A549 (cell line): ENCODE measurements at regions not wholly inside any gene's neighbourhood (a gene's known extent, or its start where the extent isn't known, plus 50 kb on each side); places are given as distances from the start of the nearest gene placed in this dataset.

ENCODE experiments used
- ATAC-seq, 2 experiments: fragments of 200-7000 bp in 1 of 2; fragments of >200 bp in 1 of 2; cut with Nextera tagmentation in 1 of 2; cut with Tn5 transposase in 1 of 2; 3 replicates each; pipeline versions ENCODE4 v1.8.0 to v1.9.1; 2018 to 2020; ENCODE audit warnings: mild to moderate bottlenecking in 1 of 2, moderate library complexity in 1 of 2
- CTCF ChIA-PET: fragments of 300-600 bp; sonication (Branson Sonifier 250); formaldehyde crosslinking; extraction: SDS; loops from one replicate; lab custom pipeline; 2021; ENCODE audit warnings: antibody characterized with exemption, inconsistent platforms; lab: Yijun Ruan, JAX
- POLR2A ChIA-PET: fragments of 350-600 bp; formaldehyde crosslinking; extraction: SDS; loops from one replicate; lab custom pipeline; 2021; ENCODE audit warnings: antibody characterized with exemption, inconsistent platforms; lab: Yijun Ruan, JAX
- DNase-seq, 2 experiments: peaks; one replicate each; pipeline versions ENCODE4 v3.0.0 to v3.0.0-alpha.2; 2011 to 2016; ENCODE audit warnings: low read depth in 1 of 2, low spot score in 1 of 2
- FAIRE-seq: peaks from 2 replicates; lab custom pipeline; 2011; peaks lifted over from hg19 to GRCh38; lab: Jason Lieb, UNC
- H3K27ac ChIP-seq, 2 experiments: fragments of >200 bp; sonication (Bioruptor Twin); formaldehyde crosslinking; 3 replicates each; pipeline ENCODE4 v1.5.1; 2016 to 2017
- H3K4me1 ChIP-seq: fragments of >200 bp; sonication (Bioruptor Twin); formaldehyde crosslinking; 3 replicates; pipeline ENCODE4 v1.6.1; 2016
- H3K4me2 ChIP-seq: fragments of >200 bp; sonication (Bioruptor Twin); formaldehyde crosslinking; 3 replicates; pipeline ENCODE4 v1.6.1; 2016
- H3K4me3 ChIP-seq: fragments of >200 bp; sonication (Bioruptor Twin); formaldehyde crosslinking; 3 replicates; pipeline ENCODE4 v1.5.1; 2016
- H3K9me3 ChIP-seq: fragments of >200 bp; sonication (Bioruptor Twin); formaldehyde crosslinking; 3 replicates; pipeline ENCODE4 v1.6.1; 2016
- CBX8 ChIP-seq: fragments of 200-600 bp; sonication (generic); IDR thresholded peaks from 2 replicates; pipeline ENCODE4 v1.6.1; 2016
- CEBPB ChIP-seq, 2 experiments: fragments of >200 bp in 1 of 2; sonication (Bioruptor Twin) in 1 of 2; formaldehyde crosslinking in 1 of 2; IDR thresholded peaks; 2 replicates each; pipeline ENCODE4 v1.6.1; 2012 to 2016
- CHD2 ChIP-seq: fragments of 150-350 bp; IDR thresholded peaks from 2 replicates; pipeline ENCODE4 v1.6.1; 2014; ENCODE audit warnings: low read length; ENCODE audit not compliant: partially characterized antibody
- CHD4 ChIP-seq: fragments of 200-600 bp; sonication (generic); IDR thresholded peaks from 2 replicates; pipeline ENCODE4 v1.6.1; 2016; ENCODE audit warnings: antibody characterized with exemption, mild to moderate bottlenecking, borderline replicate concordance
- EHF ChIP-seq: fragments of 250-450 bp; sonication (Bioruptor Pico); IDR thresholded peaks from 2 replicates; pipeline ENCODE4 v1.5.0; 2020; ENCODE audit warnings: mild to moderate bottlenecking
- EHMT2 ChIP-seq: fragments of 200-600 bp; sonication (generic); IDR thresholded peaks from 2 replicates; pipeline ENCODE4 v1.6.1; 2016; ENCODE audit warnings: antibody characterized with exemption, low read depth, mild to moderate bottlenecking, moderate library complexity
- FOSB ChIP-seq: fragments of 250-450 bp; sonication (Bioruptor Pico); IDR thresholded peaks from 2 replicates; pipeline ENCODE4 v1.5.0; 2020; ENCODE audit warnings: mild to moderate bottlenecking, moderate library complexity
- HDAC2 ChIP-seq: fragments of 200-600 bp; sonication (generic); IDR thresholded peaks from 2 replicates; pipeline ENCODE4 v1.6.1; 2016
- HEYL ChIP-seq: fragments of 250-450 bp; sonication (Bioruptor Pico); IDR thresholded peaks from 2 replicates; pipeline ENCODE4 v1.8.0; 2021; ENCODE audit warnings: mild to moderate bottlenecking, moderate library complexity
- HOXA7 ChIP-seq: fragments of 250-450 bp; sonication (Bioruptor Pico); IDR thresholded peaks from 2 replicates; pipeline ENCODE4 v1.5.0; 2020; ENCODE audit warnings: mild to moderate bottlenecking, moderate library complexity
- KDM1A ChIP-seq: fragments of 200-600 bp; sonication (generic); IDR thresholded peaks from 2 replicates; pipeline ENCODE4 v1.6.1; 2016; ENCODE audit warnings: low read depth, mild to moderate bottlenecking
- KDM5A ChIP-seq: fragments of 200-600 bp; sonication (generic); IDR thresholded peaks from 2 replicates; pipeline ENCODE4 v1.6.1; 2016; ENCODE audit warnings: antibody characterized with exemption, mild to moderate bottlenecking
- NFE2L2 ChIP-seq: fragments of 150-350 bp; conservative IDR thresholded peaks from 2 replicates; pipeline ENCODE4 v1.6.1; 2014; ENCODE audit warnings: low read length
- NPAS2 ChIP-seq: fragments of 250-450 bp; sonication (Bioruptor Pico); IDR thresholded peaks from 2 replicates; pipeline ENCODE4 v1.8.0; 2022; ENCODE audit warnings: mild to moderate bottlenecking, moderate library complexity, borderline replicate concordance
- PHF8 ChIP-seq: fragments of 200-600 bp; sonication (generic); IDR thresholded peaks from 2 replicates; pipeline ENCODE4 v1.6.1; 2016; ENCODE audit warnings: low read depth, mild to moderate bottlenecking, antibody characterized with exemption, moderate library complexity, borderline replicate concordance
- POLR2A ChIP-seq: IDR thresholded peaks from 2 replicates; pipeline ENCODE4 v1.6.1; 2012; ENCODE audit warnings: mild to moderate bottlenecking, low read length
- RARB ChIP-seq: fragments of 250-450 bp; sonication (Bioruptor Pico); IDR thresholded peaks from 2 replicates; pipeline ENCODE4 v1.8.0; 2021; ENCODE audit warnings: mild to moderate bottlenecking, moderate library complexity
- RCOR1 ChIP-seq: fragments of 150-350 bp; IDR thresholded peaks from 2 replicates; pipeline ENCODE4 v1.6.1; 2014; ENCODE audit warnings: antibody characterized with exemption, low read length, low read depth
- TFCP2L1 ChIP-seq: fragments of 250-450 bp; sonication (Bioruptor Pico); IDR thresholded peaks from 2 replicates; pipeline ENCODE4 v1.5.0; 2021; ENCODE audit warnings: mild to moderate bottlenecking
- ZC3H11A ChIP-seq: fragments of 450-650 bp; IDR thresholded peaks from 2 replicates; pipeline ENCODE4 v1.6.1; 2014; ENCODE audit warnings: antibody characterized with exemption, mild to moderate bottlenecking
- ZSCAN20 ChIP-seq: fragments of 250-450 bp; sonication (Bioruptor Pico); IDR thresholded peaks from 2 replicates; pipeline ENCODE4 v1.8.0; 2022; ENCODE audit warnings: mild to moderate bottlenecking, moderate library complexity
- WGBS: methylation state at CpG from one replicate; pipeline ENCODE4 v1.1.6; 2017; ENCODE audit errors: missing lambda C conversion rate; 5-methylcytosine and 5-hydroxymethylcytosine counted together
- TF ChIP-seq, protein P1 (sequence below): fragments of >200 bp; sonication (Bioruptor Twin); formaldehyde crosslinking; IDR thresholded peaks from 2 replicates; pipeline ENCODE4 v1.6.1; 2016
- TF ChIP-seq, protein P2 (sequence below): fragments of 450-650 bp; IDR thresholded peaks from 2 replicates; pipeline ENCODE4 v1.6.1; 2014; ENCODE audit warnings: antibody characterized with exemption
- TF ChIP-seq, protein P3 (sequence below): IDR thresholded peaks from 2 replicates; pipeline ENCODE4 v1.6.1; 2012
- TF ChIP-seq, protein P4 (sequence below): fragments of >200 bp; sonication (Bioruptor Twin); formaldehyde crosslinking; IDR thresholded peaks from 3 replicates; pipeline ENCODE4 v1.5.1; 2016
- TF ChIP-seq, protein P5 (sequence below): fragments of 250-450 bp; sonication (Bioruptor Pico); IDR thresholded peaks from 2 replicates; pipeline ENCODE4 v1.5.0; 2020; ENCODE audit warnings: low read depth, mild to moderate bottlenecking, moderate library complexity

DNA sequence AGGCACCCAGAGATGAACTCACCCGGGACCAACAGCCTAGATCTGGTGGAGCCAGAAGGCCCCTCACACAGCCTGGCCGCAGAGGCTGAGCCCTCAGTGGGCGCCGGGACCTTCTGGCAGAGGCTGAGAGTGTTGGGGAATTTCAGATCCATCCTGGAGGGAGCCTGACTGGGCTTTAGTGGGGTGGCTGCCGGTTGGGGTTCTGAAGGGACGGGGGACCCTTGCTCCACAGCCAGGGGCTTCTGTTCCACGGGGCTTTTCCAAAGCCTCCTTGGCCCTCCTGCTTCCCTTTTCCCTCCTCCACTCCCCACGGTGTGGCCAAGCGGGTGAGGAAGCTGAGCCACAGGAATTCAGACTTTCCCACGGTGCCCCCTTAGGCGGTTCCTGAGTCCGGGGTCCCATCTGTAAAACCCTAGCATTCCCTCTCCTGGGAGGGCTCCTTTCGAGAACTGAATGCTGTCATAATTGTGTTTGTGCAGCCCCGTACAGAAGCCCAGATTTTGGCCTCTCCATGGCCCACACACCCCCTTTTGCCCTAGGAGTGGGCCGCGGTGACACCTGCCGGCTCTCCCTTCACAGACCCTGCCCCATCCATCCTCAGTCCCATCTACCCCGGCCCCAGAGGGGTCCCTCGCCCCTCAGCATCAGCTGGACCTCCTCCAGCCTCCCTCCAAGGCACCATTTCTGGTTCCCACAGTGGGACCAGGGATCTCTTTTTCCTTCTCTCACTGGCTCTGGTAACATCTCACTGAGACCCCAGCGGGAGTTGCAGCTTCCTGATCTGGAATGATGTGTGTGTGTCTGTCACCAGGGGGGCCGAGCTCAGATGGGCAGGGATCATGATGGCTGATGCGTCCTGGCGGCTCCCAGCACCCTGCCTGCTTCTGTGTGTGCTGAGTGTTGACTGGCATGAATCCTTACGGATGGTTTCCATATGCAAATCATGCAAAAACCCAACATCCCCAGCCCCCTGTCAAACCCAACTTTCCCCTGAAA is 1048.4 kb downstream of the TBC1D22A start:
- H3K9me3 ChIP-seq = no peaks in the 10 kb centered on the region

DNA sequence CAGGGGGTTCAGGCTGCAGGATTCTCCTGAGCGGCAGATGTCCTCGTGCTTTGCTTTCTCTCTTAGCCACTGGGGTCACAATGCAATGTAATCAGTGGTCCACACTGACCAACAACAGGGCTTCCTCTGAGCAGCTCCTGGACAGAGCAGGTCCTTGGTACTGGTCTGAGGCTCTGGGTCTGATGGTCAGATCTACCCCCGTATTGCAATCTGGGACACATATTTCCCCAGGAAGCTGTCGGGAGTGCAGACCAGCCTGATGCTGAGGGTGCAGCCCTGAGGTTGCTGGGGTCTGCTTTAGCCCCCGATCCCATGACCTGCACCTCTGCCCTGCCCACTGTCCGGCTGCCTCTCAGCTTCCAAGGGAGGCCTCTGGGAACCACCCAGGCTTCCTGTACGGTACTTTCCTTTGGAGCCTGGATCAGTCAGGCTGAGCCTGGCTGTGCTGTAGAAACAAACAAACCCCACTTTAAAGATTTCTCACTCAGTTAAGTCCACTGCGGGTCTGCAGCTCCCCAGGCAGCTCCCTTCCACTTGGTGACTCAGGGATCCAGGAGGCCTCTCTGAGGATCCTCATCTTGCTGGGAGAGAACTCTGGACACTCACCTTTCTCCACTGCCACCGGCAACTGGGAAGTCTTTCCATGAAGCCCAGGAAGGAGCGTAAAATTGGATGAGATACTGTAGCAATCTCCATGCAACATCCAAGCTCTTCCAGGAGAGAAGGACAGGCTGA is 1046.6 kb downstream of the TBC1D22A start:
- no peak overlapping the region for H3K4me3 ChIP-seq
- ChIA-PET POLR2A (no interaction called here), CTCF (no interaction called here)
- no peak for DNase-seq
- no peak for FAIRE-seq
- no peaks in the 10 kb centered on the region for H3K9me3 ChIP-seq
- TF ChIP-seq PHF8 = no peak
- TF ChIP-seq FOSB (CRISPR knock-in tag) = no peak
- TF ChIP-seq ZC3H11A = no peak
- TF ChIP-seq EHMT2 = no peak
- no peak for TF ChIP-seq NFE2L2
- no peak for TF ChIP-seq CHD4
- no peak for ATAC-seq
- no peak overlapping the region for H3K4me2 ChIP-seq
- H3K27ac ChIP-seq = no peak overlapping the region
- H3K4me1 ChIP-seq = no peaks in the 10 kb centered on the region
- WGBS = 75% methylated on average over 3 of the region's 10 CpGs

More for the DNA sequence above, 1048.4 kb downstream of the TBC1D22A start:
- Histone ChIP-seq H3K4me2 (no peak overlapping the region), H3K4me3 (no peak overlapping the region), H3K4me1 (no peaks in the 10 kb centered on the region), H3K27ac (no peak overlapping the region)
- no peak for DNase-seq
- CTCF ChIA-PET = no interaction called here
- TF ChIP-seq HDAC2 (no peak), HOXA7 (CRISPR knock-in tag) (no peak), HEYL (no peak), ZSCAN20 (CRISPR knock-in tag) (no peak)
- WGBS = 62% methylated on average over 18 of the region's 24 CpGs
- FAIRE-seq = no peak
- POLR2A ChIA-PET = no interaction called here
- no peak for ATAC-seq

DNA sequence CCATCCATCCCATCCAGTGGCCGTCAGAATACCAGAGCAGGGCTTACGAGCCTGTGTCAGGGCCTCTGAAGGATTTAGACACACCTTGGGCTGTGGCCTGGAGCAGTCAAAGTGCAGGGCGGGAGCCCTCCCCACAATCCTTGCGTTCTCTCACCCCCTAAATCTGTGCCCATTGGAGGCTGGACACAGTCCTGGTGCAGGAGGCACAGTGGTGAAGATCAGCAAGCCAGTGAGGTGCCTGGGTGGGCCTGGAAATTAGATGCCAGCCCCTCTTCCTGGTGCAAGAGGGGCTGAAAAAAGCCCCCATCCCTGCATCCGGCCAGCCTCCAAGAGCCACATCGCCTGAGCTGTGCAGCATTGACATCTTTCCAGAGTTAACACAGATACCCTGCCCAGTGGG is 1045.8 kb downstream of the TBC1D22A start:
- ChIA-PET CTCF (no interaction called here), POLR2A (no interaction called here)
- no peak overlapping the region for H3K4me2 ChIP-seq
- no peak for TF ChIP-seq CHD2
- no peak for FAIRE-seq
- DNase-seq = no peak
- ATAC-seq = no peak
- 60% methylated on average over 4 of the region's 6 CpGs for WGBS
- H3K4me3 ChIP-seq = no peak overlapping the region
- H3K4me1 ChIP-seq = no peaks in the 10 kb centered on the region
- H3K27ac ChIP-seq = no peak overlapping the region
- H3K9me3 ChIP-seq = no peaks in the 10 kb centered on the region

DNA sequence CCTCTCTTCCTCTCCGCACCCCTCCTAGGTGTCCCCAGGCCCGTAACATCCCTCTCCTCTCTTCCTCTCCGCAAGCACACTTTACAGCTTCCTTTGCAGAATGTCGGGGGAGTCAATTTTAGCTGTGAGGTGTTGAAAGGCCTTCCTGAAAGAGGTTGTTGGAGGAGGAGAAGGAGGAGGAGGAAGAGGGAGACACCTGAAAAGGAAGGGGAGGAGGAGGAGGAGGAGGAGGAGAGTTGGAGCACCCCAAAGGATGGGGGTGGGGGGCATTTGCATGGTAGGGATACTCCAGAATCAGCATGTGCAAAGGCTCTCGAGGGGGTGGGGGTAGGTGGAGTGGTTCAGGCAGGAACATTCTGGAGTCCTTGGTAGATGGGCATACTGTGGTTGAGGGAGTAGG is 1045.1 kb downstream of the TBC1D22A start:
- H3K4me3 ChIP-seq = no peak overlapping the region
- no peak overlapping the region for H3K4me2 ChIP-seq
- 79% methylated on average over 5 of the region's 5 CpGs for WGBS
- no peaks in the 10 kb centered on the region for H3K9me3 ChIP-seq
- H3K4me1 ChIP-seq = no peaks in the 10 kb centered on the region
- ChIA-PET POLR2A (no interaction called here), CTCF (no interaction called here)
- ATAC-seq (no peak), DNase-seq (no peak), FAIRE-seq (no peak)
- no peak overlapping the region for H3K27ac ChIP-seq
- TF ChIP-seq, protein P1, sequence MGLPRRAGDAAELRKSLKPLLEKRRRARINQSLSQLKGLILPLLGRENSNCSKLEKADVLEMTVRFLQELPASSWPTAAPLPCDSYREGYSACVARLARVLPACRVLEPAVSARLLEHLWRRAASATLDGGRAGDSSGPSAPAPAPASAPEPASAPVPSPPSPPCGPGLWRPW = no peak
- TF ChIP-seq NPAS2 (CRISPR knock-in tag) (no peak), RCOR1 (no peak), HOXA7 (CRISPR knock-in tag) (no peak), KDM5A (no peak), POLR2A (no peak), RARB (CRISPR knock-in tag) (no peak), CHD4 (no peak), EHF (CRISPR knock-in tag) (no peak), ZC3H11A (no peak), CEBPB (IDR thresholded peaks at IDR 0.05) (no peak), CBX8 (no peak), TFCP2L1 (CRISPR knock-in tag) (no peak), KDM1A (no peak)
- TF ChIP-seq, protein P2, sequence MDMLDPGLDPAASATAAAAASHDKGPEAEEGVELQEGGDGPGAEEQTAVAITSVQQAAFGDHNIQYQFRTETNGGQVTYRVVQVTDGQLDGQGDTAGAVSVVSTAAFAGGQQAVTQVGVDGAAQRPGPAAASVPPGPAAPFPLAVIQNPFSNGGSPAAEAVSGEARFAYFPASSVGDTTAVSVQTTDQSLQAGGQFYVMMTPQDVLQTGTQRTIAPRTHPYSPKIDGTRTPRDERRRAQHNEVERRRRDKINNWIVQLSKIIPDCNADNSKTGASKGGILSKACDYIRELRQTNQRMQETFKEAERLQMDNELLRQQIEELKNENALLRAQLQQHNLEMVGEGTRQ = no peak
- TF ChIP-seq, protein P3, sequence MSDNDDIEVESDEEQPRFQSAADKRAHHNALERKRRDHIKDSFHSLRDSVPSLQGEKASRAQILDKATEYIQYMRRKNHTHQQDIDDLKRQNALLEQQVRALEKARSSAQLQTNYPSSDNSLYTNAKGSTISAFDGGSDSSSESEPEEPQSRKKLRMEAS = no peak
- TF ChIP-seq, protein P4, sequence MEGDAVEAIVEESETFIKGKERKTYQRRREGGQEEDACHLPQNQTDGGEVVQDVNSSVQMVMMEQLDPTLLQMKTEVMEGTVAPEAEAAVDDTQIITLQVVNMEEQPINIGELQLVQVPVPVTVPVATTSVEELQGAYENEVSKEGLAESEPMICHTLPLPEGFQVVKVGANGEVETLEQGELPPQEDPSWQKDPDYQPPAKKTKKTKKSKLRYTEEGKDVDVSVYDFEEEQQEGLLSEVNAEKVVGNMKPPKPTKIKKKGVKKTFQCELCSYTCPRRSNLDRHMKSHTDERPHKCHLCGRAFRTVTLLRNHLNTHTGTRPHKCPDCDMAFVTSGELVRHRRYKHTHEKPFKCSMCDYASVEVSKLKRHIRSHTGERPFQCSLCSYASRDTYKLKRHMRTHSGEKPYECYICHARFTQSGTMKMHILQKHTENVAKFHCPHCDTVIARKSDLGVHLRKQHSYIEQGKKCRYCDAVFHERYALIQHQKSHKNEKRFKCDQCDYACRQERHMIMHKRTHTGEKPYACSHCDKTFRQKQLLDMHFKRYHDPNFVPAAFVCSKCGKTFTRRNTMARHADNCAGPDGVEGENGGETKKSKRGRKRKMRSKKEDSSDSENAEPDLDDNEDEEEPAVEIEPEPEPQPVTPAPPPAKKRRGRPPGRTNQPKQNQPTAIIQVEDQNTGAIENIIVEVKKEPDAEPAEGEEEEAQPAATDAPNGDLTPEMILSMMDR = no peak
- TF ChIP-seq, protein P5, sequence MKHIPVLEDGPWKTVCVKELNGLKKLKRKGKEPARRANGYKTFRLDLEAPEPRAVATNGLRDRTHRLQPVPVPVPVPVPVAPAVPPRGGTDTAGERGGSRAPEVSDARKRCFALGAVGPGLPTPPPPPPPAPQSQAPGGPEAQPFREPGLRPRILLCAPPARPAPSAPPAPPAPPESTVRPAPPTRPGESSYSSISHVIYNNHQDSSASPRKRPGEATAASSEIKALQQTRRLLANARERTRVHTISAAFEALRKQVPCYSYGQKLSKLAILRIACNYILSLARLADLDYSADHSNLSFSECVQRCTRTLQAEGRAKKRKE (CRISPR knock-in tag) = no peak
